ENCODE measurements at regions not wholly inside any gene's neighbourhood (a gene's known extent, or its start where the extent isn't known, plus 50 kb on each side); places are given as distances from the start of the nearest gene placed in this dataset.

GRCh38 chrX:51798701-51799100, 55.5 kb downstream of the GSPT2 start:
- Mint-ChIP-seq H3K27ac (no peak overlapping the region), H3K4me1 (peaks cover 9% of the 10 kb centered on the region), H3K27me3 (no peaks in the 10 kb centered on the region), H3K36me3 (ENCODE audit: low read depth) (peaks cover 3% of the 10 kb centered on the region), H3K4me3 (no peak overlapping the region)
- ATAC-seq = no peak
- no peaks in the 10 kb centered on the region for H3K9me3 ChIP-seq (ENCODE audit: control insufficient read depth, low read length, poor library complexity, severe bottlenecking)
- DNase-seq = no peak

- H3K4me1 Mint-ChIP-seq = peaks cover 15% of the 10 kb centered on the region
- DNase-seq = peak; percentile 9 to 21 (median 9)
Measured at GRCh38 chrX:51802917-51803688, 59.9 kb downstream of the GSPT2 start.

GRCh38 chrX:51803833-51804232, 60.6 kb downstream of the GSPT2 start:
- H3K4me3 Mint-ChIP-seq = peak overlapping the region; percentile 98
- peak overlapping the region; percentile 98 for H3K27ac Mint-ChIP-seq
- H3K27me3 Mint-ChIP-seq = no peaks in the 10 kb centered on the region
- ATAC-seq (no peak), DNase-seq (no peak)
- H3K36me3 Mint-ChIP-seq (ENCODE audit: low read depth) = peaks cover 5% of the 10 kb centered on the region
- H3K4me1 Mint-ChIP-seq = peaks cover 15% of the 10 kb centered on the region
- no peaks in the 10 kb centered on the region for H3K9me3 ChIP-seq (ENCODE audit: control insufficient read depth, low read length, poor library complexity, severe bottlenecking)

More at GRCh38 chrX:51802917-51803688, 59.9 kb downstream of the GSPT2 start:
- peak overlapping the region; percentile 98 for H3K27ac Mint-ChIP-seq
- peaks cover 5% of the 10 kb centered on the region for H3K36me3 Mint-ChIP-seq (ENCODE audit: low read depth)
- peak overlapping the region; percentile 98 for H3K4me3 Mint-ChIP-seq
- peak; percentile 85 for ATAC-seq
- no peaks in the 10 kb centered on the region for H3K27me3 Mint-ChIP-seq
- H3K9me3 ChIP-seq (ENCODE audit: control insufficient read depth, low read length, poor library complexity, severe bottlenecking) = no peaks in the 10 kb centered on the region

GRCh38 chrX:51804741-51805140, 61.5 kb downstream of the GSPT2 start:
- no peak for ATAC-seq
- no peak for DNase-seq
- Mint-ChIP-seq H3K27ac (no peak overlapping the region), H3K4me3 (no peak overlapping the region), H3K4me1 (peaks cover 15% of the 10 kb centered on the region), H3K36me3 (ENCODE audit: low read depth) (peaks cover 5% of the 10 kb centered on the region), H3K27me3 (no peaks in the 10 kb centered on the region)
- no peaks in the 10 kb centered on the region for H3K9me3 ChIP-seq (ENCODE audit: control insufficient read depth, low read length, poor library complexity, severe bottlenecking)

- H3K9me3 ChIP-seq (ENCODE audit: control insufficient read depth, low read length, poor library complexity, severe bottlenecking) = no peaks in the 10 kb centered on the region
- Mint-ChIP-seq H3K27me3 (no peaks in the 10 kb centered on the region), H3K4me3 (no peak overlapping the region), H3K27ac (no peak overlapping the region), H3K4me1 (peaks cover 13% of the 10 kb centered on the region), H3K36me3 (ENCODE audit: low read depth) (no peaks in the 10 kb centered on the region)
- DNase-seq = no peak
- ATAC-seq = no peak
Measured at GRCh38 chrX:51813886-51814460, 70.7 kb downstream of the GSPT2 start.

GRCh38 chrX:51824061-51824460, 69.4 kb upstream of the MAGED1 start:
- Mint-ChIP-seq H3K36me3 (ENCODE audit: low read depth) (peaks cover 2% of the 10 kb centered on the region), H3K4me1 (peaks cover 38% of the 10 kb centered on the region), H3K27ac (no peak overlapping the region), H3K27me3 (no peaks in the 10 kb centered on the region), H3K4me3 (no peak overlapping the region)
- ATAC-seq = no peak
- DNase-seq = no peak
- H3K9me3 ChIP-seq (ENCODE audit: control insufficient read depth, low read length, poor library complexity, severe bottlenecking) = no peaks in the 10 kb centered on the region

- no peak overlapping the region for H3K4me3 Mint-ChIP-seq
- peaks cover 2% of the 10 kb centered on the region for H3K36me3 Mint-ChIP-seq (ENCODE audit: low read depth)
- H3K4me1 Mint-ChIP-seq = peaks cover 38% of the 10 kb centered on the region
- H3K27ac Mint-ChIP-seq = no peak overlapping the region
- DNase-seq (no peak), ATAC-seq (no peak)
- no peaks in the 10 kb centered on the region for H3K27me3 Mint-ChIP-seq
- no peaks in the 10 kb centered on the region for H3K9me3 ChIP-seq (ENCODE audit: control insufficient read depth, low read length, poor library complexity, severe bottlenecking)
Measured at GRCh38 chrX:51825436-51825835, 68.0 kb upstream of the MAGED1 start.

GRCh38 chrX:51834076-51834475, 59.3 kb upstream of the MAGED1 start:
- no peak overlapping the region for H3K4me3 Mint-ChIP-seq
- H3K4me1 Mint-ChIP-seq = peaks cover 11% of the 10 kb centered on the region
- DNase-seq = no peak
- H3K27ac Mint-ChIP-seq = no peak overlapping the region
- no peaks in the 10 kb centered on the region for H3K27me3 Mint-ChIP-seq
- H3K9me3 ChIP-seq (ENCODE audit: control insufficient read depth, low read length, poor library complexity, severe bottlenecking) = no peaks in the 10 kb centered on the region
- ATAC-seq = no peak
- H3K36me3 Mint-ChIP-seq (ENCODE audit: low read depth) = no peaks in the 10 kb centered on the region

GRCh38 chrX:51836823-51837222, 56.6 kb upstream of the MAGED1 start:
- no peak for ATAC-seq

GRCh38 chrX:51837451-51837850, 56.0 kb upstream of the MAGED1 start:
- H3K4me1 Mint-ChIP-seq = peaks cover 9% of the 10 kb centered on the region
- no peak overlapping the region for H3K4me3 Mint-ChIP-seq
- H3K9me3 ChIP-seq (ENCODE audit: control insufficient read depth, low read length, poor library complexity, severe bottlenecking) = no peaks in the 10 kb centered on the region
- H3K27me3 Mint-ChIP-seq = no peaks in the 10 kb centered on the region
- no peak for DNase-seq
- H3K36me3 Mint-ChIP-seq (ENCODE audit: low read depth) = no peaks in the 10 kb centered on the region
- no peak overlapping the region for H3K27ac Mint-ChIP-seq
- no peak for ATAC-seq

More at GRCh38 chrX:51836823-51837222, 56.6 kb upstream of the MAGED1 start:
- no peak for DNase-seq
- Mint-ChIP-seq H3K4me1 (peaks cover 13% of the 10 kb centered on the region), H3K27me3 (no peaks in the 10 kb centered on the region), H3K27ac (no peak overlapping the region), H3K36me3 (ENCODE audit: low read depth) (no peaks in the 10 kb centered on the region), H3K4me3 (no peak overlapping the region)
- H3K9me3 ChIP-seq (ENCODE audit: control insufficient read depth, low read length, poor library complexity, severe bottlenecking) = no peaks in the 10 kb centered on the region

GRCh38 chrX:51837921-51838320, 55.5 kb upstream of the MAGED1 start:
- no peak for DNase-seq
- H3K9me3 ChIP-seq (ENCODE audit: control insufficient read depth, low read length, poor library complexity, severe bottlenecking) = no peaks in the 10 kb centered on the region
- no peaks in the 10 kb centered on the region for H3K36me3 Mint-ChIP-seq (ENCODE audit: low read depth)
- H3K4me1 Mint-ChIP-seq = peaks cover 7% of the 10 kb centered on the region
- no peak overlapping the region for H3K27ac Mint-ChIP-seq
- no peak for ATAC-seq
- no peak overlapping the region for H3K4me3 Mint-ChIP-seq
- H3K27me3 Mint-ChIP-seq = no peaks in the 10 kb centered on the region

Measured in T-helper 17 cell (primary cell).